Upper lobe of left lung (tissue), 6 donors: ENCODE measurements at regions not wholly inside any gene's neighbourhood (a gene's known extent, or its start where the extent isn't known, plus 50 kb on each side); places are given as distances from the start of the nearest gene placed in this dataset.

Experiments used
- ATAC-seq, 2 donors: fragments of 200-7000 bp; cut with Tn5 transposase; one replicate each; pipeline ENCODE4 v1.9.1; 2022; ENCODE audit warnings: mild to moderate bottlenecking in 2 of 2, moderate library complexity in 2 of 2; ENCODE audit not compliant: low FRiP score in 2 of 2
- DNase-seq, 2 donors: peaks; one replicate each; pipeline ENCODE4 v3.0.0-alpha.2; 2019 to 2020
- H3K27ac ChIP-seq, 4 donors: fragments of 200-600 bp; sonication (generic); one replicate each; pipeline ENCODE4 v1.5.1; 2016 to 2019
- H3K27me3 ChIP-seq, 4 donors: fragments of 200-600 bp; sonication (generic); one replicate each; pipeline ENCODE4 v1.5.1; 2017 to 2019
- H3K36me3 ChIP-seq, 4 donors: fragments of 200-600 bp; sonication (generic); one replicate each; pipeline ENCODE4 v1.5.1; 2016 to 2019
- H3K4me1 ChIP-seq, 4 donors: fragments of 200-600 bp; sonication (generic); one replicate each; pipeline ENCODE4 v1.5.1; 2018 to 2019
- H3K4me3 ChIP-seq, 4 donors: fragments of 200-600 bp; sonication (generic); one replicate each; pipeline ENCODE4 v1.5.1; 2017 to 2019; ENCODE audit warnings: mild to moderate bottlenecking in 2 of 4, moderate library complexity in 1 of 4
- H3K9me3 ChIP-seq, 4 donors: fragments of 200-600 bp; sonication (generic); one replicate each; pipeline ENCODE4 v1.5.1; 2018 to 2019
- EP300 ChIP-seq, 4 donors: sonication (generic); formaldehyde crosslinking; IDR thresholded peaks; one replicate each; pipeline ENCODE4 v1.5.1; 2017; ENCODE audit warnings: antibody characterized with exemption in 4 of 4, control low read depth in 2 of 4
- POLR2A ChIP-seq, 4 donors: fragments of 450-650 bp; IDR thresholded peaks; one replicate each; pipeline ENCODE4 v1.5.1; 2016 to 2017; ENCODE audit warnings: antibody characterized with exemption in 4 of 4, mild to moderate bottlenecking in 2 of 4
- POLR2AphosphoS5 ChIP-seq, 2 donors: sonication (generic); formaldehyde crosslinking; IDR thresholded peaks; one replicate each; pipeline ENCODE4 v1.5.1; 2017; ENCODE audit warnings: antibody characterized with exemption in 2 of 2
- WGBS, 2 donors: methylation state at CpG; one replicate each; pipeline ENCODE4 v1.1.5; 2017 to 2018; 5-methylcytosine and 5-hydroxymethylcytosine counted together
- TF ChIP-seq, protein P1 (sequence below), 6 experiments: fragments of 450-650 bp in 4 of 6; fragments of 200-600 bp in 2 of 6; sonication (generic) in 2 of 6; IDR thresholded peaks; one replicate each; pipeline ENCODE4 v1.5.1; 2016 to 2019; ENCODE audit warnings: antibody characterized with exemption in 6 of 6
- donor health status: DM: no; HTN: no; CAD: no; lungs with moderate emphysema.
- donor health status: DM: no; HTN: yes; CAD: no; lungs with severe emphysema.

DNA sequence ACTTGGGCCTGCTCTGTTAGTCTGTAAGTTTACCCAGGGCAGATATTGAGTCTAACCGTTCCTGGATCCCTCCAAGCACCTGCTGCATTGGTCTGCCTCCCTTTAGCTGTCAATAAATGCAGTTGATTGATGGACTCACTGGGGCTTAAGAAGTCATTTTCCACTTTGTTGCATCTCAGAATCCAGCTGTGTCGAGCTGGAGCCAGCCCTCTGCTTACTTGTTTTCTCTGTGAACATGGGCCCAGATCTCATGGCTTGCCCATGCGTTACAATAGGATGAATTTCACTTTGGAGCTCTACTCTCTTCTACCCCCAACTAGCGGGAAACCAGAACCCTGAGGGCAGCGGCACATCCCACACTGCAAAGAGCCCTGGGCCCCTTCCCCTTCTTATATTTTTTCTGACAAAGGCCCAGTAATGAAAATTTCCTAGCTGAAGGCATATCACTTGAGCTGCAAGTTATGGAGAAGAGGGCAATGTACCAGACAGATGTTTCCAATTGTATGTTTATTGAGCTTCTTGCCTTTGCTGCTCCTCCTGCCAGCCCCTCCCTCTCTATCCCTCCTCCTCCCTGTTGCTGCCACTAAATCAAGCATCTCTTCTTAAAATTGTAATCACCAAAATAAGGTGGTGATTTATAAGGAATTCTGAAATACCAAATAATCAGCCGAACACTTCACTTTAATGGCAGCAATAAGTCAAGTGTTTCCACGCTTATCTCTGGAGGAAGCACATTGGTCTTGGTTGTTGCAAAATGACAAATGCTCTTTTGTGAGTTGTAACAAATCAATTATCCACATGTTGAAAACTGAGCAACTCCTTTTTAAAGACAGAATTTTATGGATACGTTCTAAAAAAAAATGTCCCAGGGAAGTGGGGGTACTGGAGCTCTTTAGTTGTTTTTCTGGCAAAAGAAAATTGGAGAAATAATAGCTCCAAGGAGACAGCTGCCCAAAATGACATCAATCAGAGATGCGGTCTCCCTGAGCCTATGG is 212.3 kb upstream of the ZBED5 start:
- Histone ChIP-seq H3K27me3 (no peaks in the 10 kb centered on the region), H3K4me3 (no peak overlapping the region), H3K27ac (no peak overlapping the region), H3K4me1 (no peaks in the 10 kb centered on the region), H3K36me3 (no peaks in the 10 kb centered on the region), H3K9me3 (no peaks in the 10 kb centered on the region)
- WGBS, 2 donors, result 87 to 88% methylated on average over 8 to 9 of the region's 9 CpGs
- TF ChIP-seq POLR2A (IDR thresholded peaks at IDR 0.05) (no peak), EP300 (IDR thresholded peaks at IDR 0.05) (no peak), POLR2AphosphoS5 (IDR thresholded peaks at IDR 0.05) (no peak)
- TF ChIP-seq, protein P1, sequence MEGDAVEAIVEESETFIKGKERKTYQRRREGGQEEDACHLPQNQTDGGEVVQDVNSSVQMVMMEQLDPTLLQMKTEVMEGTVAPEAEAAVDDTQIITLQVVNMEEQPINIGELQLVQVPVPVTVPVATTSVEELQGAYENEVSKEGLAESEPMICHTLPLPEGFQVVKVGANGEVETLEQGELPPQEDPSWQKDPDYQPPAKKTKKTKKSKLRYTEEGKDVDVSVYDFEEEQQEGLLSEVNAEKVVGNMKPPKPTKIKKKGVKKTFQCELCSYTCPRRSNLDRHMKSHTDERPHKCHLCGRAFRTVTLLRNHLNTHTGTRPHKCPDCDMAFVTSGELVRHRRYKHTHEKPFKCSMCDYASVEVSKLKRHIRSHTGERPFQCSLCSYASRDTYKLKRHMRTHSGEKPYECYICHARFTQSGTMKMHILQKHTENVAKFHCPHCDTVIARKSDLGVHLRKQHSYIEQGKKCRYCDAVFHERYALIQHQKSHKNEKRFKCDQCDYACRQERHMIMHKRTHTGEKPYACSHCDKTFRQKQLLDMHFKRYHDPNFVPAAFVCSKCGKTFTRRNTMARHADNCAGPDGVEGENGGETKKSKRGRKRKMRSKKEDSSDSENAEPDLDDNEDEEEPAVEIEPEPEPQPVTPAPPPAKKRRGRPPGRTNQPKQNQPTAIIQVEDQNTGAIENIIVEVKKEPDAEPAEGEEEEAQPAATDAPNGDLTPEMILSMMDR (IDR thresholded peaks at IDR 0.05), result no peak
- DNase-seq (no peak), ATAC-seq (no peak)

DNA sequence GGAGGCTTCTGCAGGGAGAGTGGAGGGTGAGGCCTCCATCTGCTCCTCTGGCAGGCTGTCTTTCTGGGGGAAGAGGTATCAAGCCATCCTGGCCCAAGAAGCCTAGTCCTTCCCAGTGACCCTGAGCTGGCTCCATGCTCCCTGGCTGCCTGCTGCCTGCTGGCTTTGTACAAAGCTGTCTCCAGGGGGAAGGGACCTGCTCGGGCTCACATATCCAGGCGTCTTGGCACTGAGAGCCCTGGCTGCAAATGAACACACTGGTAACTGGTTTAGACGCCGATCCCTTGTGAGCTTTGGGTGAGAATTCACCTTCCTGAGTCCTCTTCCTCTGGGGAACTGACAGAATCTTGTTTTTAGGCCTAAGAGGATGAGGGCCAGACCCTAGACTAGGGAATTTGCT is 210.3 kb upstream of the ZBED5 start:
- peak in 1 of 2 donors; percentile 17 for ATAC-seq
- H3K4me1 ChIP-seq, result no peaks in the 10 kb centered on the region
- no peaks in the 10 kb centered on the region for H3K9me3 ChIP-seq
- no peak overlapping the region for H3K4me3 ChIP-seq
- no peaks in the 10 kb centered on the region for H3K27me3 ChIP-seq
- TF ChIP-seq EP300 (IDR thresholded peaks at IDR 0.05) (no peak), POLR2AphosphoS5 (IDR thresholded peaks at IDR 0.05) (no peak), POLR2A (IDR thresholded peaks at IDR 0.05) (no peak)
- TF ChIP-seq, protein P1 (IDR thresholded peaks at IDR 0.05), result no peak
- no peak for DNase-seq
- WGBS, 2 donors, result 87 to 89% methylated on average over 4 of the region's 4 CpGs
- no peaks in the 10 kb centered on the region for H3K36me3 ChIP-seq
- H3K27ac ChIP-seq, result no peak overlapping the region

DNA sequence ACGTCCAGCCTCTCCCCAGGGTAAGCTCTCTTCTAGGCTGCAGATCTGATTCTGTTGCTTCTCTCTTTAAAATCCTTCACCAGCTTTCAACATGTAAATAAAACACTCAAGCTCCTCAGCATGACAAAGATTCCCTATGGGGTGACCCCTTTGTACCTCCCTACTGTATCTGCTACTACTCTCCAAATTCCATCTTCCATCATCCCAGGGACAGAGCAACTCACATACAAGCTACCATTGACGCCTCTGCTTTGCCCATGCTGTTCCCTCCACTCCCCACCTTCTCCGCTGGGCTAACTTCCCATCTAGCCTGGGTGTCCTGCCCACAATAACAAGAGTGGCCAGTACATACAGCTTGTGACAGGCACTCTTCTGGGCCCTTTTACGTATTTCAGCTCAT is 207.5 kb upstream of the ZBED5 start:
- no peak for DNase-seq
- TF ChIP-seq, protein P1 (IDR thresholded peaks at IDR 0.05), result no peak
- TF ChIP-seq EP300 (IDR thresholded peaks at IDR 0.05), result no peak
- no peak for TF ChIP-seq POLR2AphosphoS5 (IDR thresholded peaks at IDR 0.05)
- TF ChIP-seq POLR2A (IDR thresholded peaks at IDR 0.05), result no peak
- H3K27ac ChIP-seq, result no peak overlapping the region
- no peak overlapping the region for H3K4me3 ChIP-seq
- no peaks in the 10 kb centered on the region for H3K9me3 ChIP-seq
- no peak for ATAC-seq
- H3K4me1 ChIP-seq, result no peaks in the 10 kb centered on the region
- no peaks in the 10 kb centered on the region for H3K27me3 ChIP-seq
- no peaks in the 10 kb centered on the region for H3K36me3 ChIP-seq
- 84 to 89% methylated on average over 4 of the region's 4 CpGs for WGBS, 2 donors

DNA sequence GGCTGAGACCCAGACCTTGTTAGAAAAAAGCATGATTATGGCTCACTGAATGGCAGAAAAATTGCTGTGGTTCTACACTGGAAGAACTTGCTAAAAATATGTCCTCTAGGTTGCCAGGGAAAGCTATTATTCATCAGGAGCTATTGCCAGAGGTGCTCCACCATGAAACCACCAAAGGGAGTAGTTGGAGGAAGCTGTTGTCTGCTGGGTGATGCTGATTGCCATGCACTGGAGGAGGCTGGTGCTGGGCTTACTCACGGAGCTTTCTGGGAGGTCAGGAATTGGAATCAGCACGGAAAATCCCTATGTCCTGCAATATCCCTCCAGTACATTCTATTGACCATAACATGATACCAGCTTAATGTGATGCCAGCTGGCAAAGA is 199.6 kb upstream of the ZBED5 start:
- ATAC-seq (no peak), DNase-seq (no peak)
- Histone ChIP-seq H3K36me3 (no peaks in the 10 kb centered on the region), H3K9me3 (peaks cover 0 to 16% (median 3%) of the 10 kb centered on the region in 4 donors), H3K4me1 (no peaks in the 10 kb centered on the region), H3K27me3 (no peaks in the 10 kb centered on the region), H3K27ac (no peak overlapping the region), H3K4me3 (no peak overlapping the region)
- no peak for TF ChIP-seq POLR2AphosphoS5 (IDR thresholded peaks at IDR 0.05)
- no peak for TF ChIP-seq POLR2A (IDR thresholded peaks at IDR 0.05)
- TF ChIP-seq, protein P1 (IDR thresholded peaks at IDR 0.05), result no peak
- TF ChIP-seq EP300 (IDR thresholded peaks at IDR 0.05), result no peak
- 86 to 100% methylated on average over 2 of the region's 2 CpGs for WGBS, 2 donors
